C1 segment of cervical spinal cord (tissue), 14 donors: ENCODE measurements at regions not wholly inside any gene's neighbourhood (a gene's known extent, or its start where the extent isn't known, plus 50 kb on each side); places are given as distances from the start of the nearest gene placed in this dataset.

ENCODE experiments used
- DNase-seq, 14 donors: peaks; one replicate each; lab custom pipeline; 2025; lab: John Stamatoyannopoulos, UW

DNA sequence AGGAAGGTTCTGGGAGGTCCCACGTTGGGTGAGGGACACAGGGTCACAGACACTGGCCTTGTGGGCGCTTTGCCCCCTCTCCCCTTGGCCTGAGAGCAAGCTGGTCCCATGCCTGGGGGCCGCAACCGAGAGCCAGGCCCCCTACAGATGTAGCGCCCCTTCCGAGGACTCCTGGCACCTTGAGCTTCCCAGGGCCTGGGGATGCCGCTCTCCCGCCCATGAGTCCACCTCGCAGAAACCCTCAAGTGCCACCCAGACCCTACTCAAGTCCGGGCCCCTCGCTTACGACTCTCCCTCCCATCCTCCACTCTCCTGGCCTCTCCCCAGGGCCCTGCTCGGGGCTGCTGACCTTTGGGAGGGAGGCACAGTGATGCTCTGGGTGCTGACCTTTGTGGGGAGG is 204.0 kb downstream of the BRD1 start:
- DNase-seq = no peak

DNA sequence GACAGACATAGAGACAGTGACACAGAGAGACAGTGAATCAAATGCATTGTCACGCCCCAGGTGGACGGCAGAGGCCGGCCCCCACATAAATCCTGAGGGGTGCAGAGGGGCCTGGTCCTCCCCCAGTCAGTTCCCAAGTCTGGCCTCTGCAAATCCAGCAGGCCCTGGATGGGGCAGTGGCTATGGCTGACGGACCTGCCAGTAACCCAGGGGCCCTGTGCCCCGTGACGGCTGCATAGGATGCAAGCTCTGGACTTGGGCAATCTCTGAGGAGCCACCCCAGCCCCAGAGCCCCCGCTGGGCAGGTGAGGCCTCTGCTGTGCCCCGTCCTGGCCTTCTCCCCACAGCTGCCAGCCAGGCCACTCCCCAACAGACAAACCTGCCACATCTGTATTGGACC is 204.5 kb downstream of the BRD1 start:
- DNase-seq = no peak

DNA sequence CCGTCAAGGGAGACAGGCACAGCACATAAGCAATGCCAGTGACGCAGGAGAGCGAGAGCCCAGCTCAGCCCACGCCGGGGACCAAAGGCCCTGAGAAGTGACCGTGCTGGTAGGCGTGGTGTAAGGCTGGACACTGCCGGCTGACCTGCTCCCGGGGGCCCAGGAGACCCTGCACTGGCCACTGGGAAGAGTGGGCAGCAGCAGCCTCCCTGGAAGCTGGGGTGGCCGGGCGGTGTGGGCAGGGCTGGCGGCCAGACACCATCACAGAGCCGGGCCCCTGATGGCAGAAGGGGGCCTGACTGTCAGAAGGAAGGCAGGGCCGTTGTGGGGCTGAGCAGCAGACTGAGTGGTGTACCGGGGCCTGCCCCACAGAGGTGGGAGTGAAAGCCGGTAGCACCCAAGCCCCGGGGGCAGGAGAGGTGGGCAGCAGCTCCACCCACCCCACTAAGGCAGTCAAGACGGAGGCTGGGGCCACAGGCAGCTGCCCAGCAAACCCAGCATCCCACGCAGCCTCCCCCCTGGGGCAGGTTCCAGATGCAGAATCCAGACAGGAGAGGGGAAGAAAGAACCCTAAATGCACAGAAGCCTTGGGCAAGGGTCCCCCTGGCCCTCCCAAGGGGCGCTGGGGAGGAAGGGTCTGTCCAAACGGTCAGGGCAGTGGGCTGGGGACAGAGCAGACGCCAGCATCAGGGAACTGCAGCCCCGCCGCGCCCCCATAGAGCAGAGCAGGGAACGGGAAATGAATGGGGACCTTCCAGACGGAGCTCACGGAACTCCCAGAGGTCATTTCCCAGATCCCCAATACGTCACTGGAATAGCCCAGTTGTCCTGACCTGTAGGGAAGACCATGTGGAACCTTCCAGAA is 205.2 kb downstream of the BRD1 start:
- DNase-seq = no peak

- no peak for DNase-seq
Measured at GRCh38 chr22:49621601-49622210, 206.0 kb downstream of the BRD1 start.

DNA sequence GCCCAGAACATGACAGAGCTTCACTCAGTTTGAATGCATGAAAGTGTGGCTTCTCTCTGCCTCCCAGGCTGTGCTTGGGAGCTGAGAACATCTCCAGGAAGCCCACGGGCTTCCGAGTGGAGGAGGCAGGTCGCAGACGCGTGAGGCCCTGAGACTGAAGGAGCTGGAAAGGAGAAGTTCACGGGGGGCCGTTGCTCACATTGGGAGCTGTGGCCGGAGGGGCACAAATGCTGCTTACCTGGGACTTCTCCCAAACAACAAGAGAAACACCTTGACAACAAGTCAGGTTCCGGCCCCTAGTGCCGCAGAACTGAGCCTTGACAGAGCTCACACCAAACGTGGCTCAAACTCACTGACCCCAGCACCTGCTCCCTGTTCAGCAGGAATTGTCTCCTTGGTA is 207.0 kb downstream of the BRD1 start:
- no peak for DNase-seq

- no peak for DNase-seq
Measured at GRCh38 chr22:49620003-49620556, 207.6 kb downstream of the BRD1 start.

GRCh38 chr22:49619301-49619700 is 208.4 kb downstream of the BRD1 start:
- DNase-seq = no peak

GRCh38 chr22:49618677-49618953 is 209.1 kb downstream of the BRD1 start:
- no peak for DNase-seq

DNA sequence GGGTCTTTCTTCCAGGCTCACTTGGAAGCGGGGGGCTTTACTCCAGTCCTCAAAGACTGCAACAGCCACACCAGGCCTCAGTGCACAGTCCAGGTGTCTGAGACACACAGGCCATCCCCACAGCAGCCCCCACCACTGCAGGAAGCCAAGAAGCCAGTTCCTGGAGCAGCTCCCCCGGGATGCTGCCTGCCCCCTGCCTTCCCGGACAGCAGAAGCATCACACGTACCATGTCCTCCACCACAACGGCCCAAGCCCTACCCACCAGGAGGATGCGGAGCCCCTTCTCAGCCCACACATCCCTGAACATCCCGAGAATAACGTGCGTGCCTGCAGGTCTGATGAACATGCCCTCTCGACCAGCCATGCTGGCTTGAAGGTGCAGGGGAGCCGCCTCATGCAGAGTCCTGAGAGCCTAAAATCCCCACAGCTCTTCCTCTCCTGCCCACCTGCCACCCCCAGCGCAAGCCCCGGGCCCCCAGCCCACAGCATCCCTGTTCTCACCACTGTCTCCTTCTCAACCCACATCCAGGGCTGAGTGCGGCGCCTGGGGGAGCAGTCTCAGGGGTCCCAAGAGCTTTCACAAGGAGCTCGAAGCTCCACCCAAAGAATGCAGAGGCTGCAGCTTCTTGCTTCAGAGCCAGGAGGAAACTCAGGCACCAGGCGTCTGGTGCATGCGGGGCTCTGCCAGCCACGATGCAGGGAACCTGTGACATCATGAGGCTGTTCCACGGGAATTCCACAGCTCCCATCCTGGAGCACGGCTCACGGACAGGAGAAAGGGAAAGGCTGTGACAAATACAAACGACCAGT is 209.6 kb downstream of the BRD1 start:
- no peak for DNase-seq

DNA sequence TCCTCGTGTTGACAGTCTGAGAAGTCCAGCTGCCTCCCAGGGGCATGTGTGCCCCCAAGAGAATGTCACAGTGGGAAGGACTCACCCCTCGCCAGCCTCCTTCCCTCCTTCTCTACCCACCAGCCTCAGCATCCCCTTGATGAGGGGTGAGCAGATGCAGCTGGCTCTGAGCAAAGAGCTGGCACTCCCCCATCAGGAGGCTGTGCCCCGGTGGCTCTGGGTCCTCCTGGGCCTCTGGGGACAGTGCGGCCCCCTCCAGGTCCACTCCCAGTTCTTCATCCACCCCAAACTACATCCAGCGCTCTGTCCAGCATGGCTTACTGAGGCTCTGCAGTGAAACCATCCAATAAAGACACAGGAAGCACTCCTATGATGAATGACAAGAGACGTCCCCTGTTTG is 210.4 kb downstream of the BRD1 start:
- DNase-seq = no peak

- no peak for DNase-seq
Measured at GRCh38 chr22:49616356-49617231, 211.1 kb downstream of the BRD1 start.

GRCh38 chr22:49614966-49615965 is 212.4 kb downstream of the BRD1 start:
- no peak for DNase-seq

DNA sequence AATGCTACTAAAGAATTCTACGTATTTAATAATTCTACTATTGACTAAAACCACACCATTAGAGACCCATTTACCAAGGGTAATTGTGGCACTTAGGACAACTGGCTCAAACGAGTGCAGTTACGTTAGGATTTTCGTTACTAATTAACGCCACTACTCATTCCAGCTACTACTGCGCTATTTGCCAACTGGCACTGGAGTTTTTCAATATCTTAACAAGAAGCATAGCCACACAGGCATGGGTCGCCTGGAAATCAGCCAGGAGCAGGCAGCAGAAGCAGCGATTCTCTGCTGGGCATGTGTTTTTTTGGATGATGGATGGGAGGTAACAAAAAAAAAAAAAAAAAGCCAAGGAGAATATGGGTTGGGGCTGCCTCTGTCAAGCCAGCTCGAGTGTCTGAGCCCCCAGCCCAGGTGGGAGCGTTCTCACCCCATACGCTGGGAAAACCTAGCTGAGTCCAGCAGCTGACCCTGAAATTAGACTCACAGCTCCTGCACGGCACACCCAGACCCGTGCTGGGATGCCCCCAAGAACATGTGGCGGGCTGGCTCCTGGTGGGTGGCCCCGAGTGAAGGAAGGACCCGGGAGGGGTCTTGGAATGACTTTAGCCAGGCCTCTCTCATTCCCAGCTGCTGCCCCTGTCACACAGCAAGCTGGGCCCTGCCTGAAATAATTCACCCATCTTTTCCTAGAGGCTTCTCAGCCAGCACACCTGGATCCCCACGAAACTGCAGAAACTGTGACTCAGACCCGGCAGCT is 214.0 kb downstream of the BRD1 start:
- no peak for DNase-seq

DNA sequence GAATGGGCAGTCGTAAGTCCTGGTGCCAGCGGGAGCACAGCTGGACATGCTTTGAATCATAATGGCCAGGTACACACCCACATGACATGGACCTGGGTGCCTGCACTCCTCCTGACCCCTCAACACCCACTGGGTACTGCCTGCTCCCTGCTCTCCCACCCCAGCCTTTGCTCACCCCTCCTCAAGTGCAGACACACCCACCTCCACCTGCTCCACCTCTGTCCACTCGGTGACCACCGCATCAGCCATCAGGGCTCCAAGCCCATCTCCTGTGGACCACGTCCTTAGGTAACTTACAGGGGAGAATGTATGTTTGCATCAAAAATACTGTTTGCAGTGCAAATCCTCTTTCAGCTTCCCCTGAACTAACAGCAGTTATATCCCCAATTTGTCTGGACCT is 214.6 kb downstream of the BRD1 start:
- DNase-seq = no peak

- no peak for DNase-seq
Measured at GRCh38 chr22:49609207-49609876, 218.3 kb downstream of the BRD1 start.

DNA sequence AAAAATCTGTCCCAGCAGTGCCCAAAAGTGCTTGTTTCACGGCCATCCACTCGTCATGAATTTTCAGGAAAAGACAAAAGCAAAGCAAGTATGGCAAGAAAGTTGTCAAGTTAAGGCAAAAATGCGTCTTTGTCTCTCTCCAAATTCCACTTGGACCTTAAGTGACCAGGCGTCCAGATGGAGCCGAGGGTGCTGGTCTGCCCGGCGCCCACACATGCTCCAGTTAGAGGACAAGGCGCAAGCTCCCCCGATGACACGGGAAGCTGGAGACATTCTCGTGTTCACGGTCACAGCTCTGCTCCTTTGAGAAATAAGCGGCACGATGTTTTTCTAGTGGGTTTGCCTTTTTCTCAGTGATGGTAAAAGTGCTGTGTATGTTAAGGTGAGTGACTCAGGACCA is 219.0 kb downstream of the BRD1 start:
- no peak for DNase-seq

GRCh38 chr22:49608228-49608627 is 219.4 kb downstream of the BRD1 start:
- no peak for DNase-seq

DNA sequence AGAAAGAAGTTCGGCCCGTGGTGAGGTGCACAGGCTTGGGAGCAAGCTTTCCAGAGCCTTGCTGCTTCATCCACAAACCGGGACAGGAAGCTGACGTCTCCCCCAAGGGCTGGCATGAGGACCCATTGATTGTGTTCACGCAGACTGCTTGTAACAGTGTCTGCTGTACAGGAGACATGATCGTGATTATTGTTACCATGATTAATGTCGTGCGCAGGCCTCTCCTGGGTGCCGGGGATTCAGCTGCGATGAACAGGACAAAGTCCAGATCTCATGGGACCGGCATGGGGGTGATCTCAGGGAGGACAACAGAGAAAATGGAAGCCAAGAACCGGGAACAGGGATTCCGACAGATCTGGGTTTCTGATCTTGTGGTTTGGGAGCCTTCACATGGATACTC is 219.9 kb downstream of the BRD1 start:
- no peak for DNase-seq
